Nephron progenitor cell (in vitro differentiated cells): ENCODE measurements at regions not wholly inside any gene's neighbourhood (a gene's known extent, or its start where the extent isn't known, plus 50 kb on each side); places are given as distances from the start of the nearest gene placed in this dataset.
A peak's percentile ranks its signal among the peaks of the same experiment; 100 is the strongest.

Experiments
- DNase-seq: peaks from one replicate; pipeline ENCODE4 v3.0.0; 2021
- H3K27ac Mint-ChIP-seq: 2 replicates; pipeline ENCODE4 v1.8.0; 2021; ENCODE audit warnings: mild to moderate bottlenecking, moderate library complexity, mixed read lengths
- H3K27me3 Mint-ChIP-seq: 2 replicates; pipeline ENCODE4 v1.8.0; 2021; ENCODE audit warnings: mild to moderate bottlenecking, low read depth, mixed read lengths; ENCODE audit not compliant: poor library complexity
- H3K36me3 Mint-ChIP-seq: 2 replicates; pipeline ENCODE4 v1.8.0; 2021; ENCODE audit warnings: low read depth, mixed read lengths
- H3K4me1 Mint-ChIP-seq: 2 replicates; pipeline ENCODE4 v1.8.0; 2021; ENCODE audit warnings: mixed read lengths
- H3K4me3 Mint-ChIP-seq: 2 replicates; pipeline ENCODE4 v1.8.0; 2021; ENCODE audit warnings: mild to moderate bottlenecking, moderate library complexity, mixed read lengths
- H3K9me3 Mint-ChIP-seq: 2 replicates; pipeline ENCODE4 v1.8.0; 2021; ENCODE audit warnings: mild to moderate bottlenecking, moderate library complexity, mixed read lengths
- TF ChIP-seq, protein P1 (sequence below): fragments of 200-600 bp; sonication (generic); IDR thresholded peaks from 2 replicates; pipeline ENCODE4 v1.5.0; 2021; ENCODE audit warnings: antibody characterized with exemption

DNA sequence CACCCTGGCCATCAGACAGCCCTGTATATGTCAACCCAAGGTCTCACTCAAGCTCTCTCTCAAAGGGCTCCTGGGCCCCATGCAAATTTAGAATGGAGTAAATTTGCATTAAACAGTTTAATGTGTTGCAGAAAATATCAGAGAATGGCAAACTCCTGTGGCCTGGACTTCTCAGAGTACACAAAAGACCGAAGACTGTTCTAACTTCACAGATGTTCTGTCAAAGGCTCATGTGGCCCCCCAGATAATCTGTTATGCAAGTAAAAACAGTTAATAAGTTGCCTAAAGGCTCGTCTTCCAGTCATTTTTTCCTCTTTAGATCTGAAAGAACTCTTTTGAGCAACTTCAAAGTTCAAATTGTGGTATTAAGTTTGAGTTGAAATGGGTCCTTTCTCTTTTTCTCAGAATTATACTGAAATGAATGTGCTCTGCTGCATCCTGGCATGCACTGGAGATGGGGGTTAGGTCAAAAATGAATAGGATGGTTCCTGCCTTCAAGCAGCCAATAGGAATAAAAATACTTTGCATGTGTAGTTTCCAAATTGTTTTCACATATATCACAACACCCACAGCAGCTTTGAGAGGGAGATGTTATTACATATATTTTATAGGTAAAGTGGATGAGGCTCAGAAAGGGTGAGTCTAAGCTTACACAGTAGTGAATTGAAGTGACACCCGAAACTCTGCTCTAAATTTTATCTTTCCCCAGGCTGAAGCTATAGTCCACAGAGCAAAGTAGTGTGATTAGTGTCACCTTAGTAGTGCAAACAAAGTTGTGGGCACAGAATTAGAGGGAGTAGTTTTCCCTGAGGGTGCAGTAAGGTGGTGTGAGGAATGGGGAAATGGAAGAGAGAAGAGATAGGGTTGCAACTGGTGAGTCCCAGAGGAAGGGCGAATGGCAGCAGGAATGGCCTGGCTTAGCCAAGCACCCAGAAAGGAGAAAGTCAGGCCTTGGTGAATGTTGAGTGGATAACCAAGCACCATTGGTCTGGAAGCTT is 205.0 kb upstream of the RFC3 start:
- peaks cover 37% of the 10 kb centered on the region for H3K4me1 Mint-ChIP-seq
- no peak for DNase-seq
- peak overlapping the region; percentile 13 for H3K27ac Mint-ChIP-seq
- no peak overlapping the region for H3K4me3 Mint-ChIP-seq
- peaks cover 12% of the 10 kb centered on the region for H3K27me3 Mint-ChIP-seq
- no peaks in the 10 kb centered on the region for H3K36me3 Mint-ChIP-seq
- H3K9me3 Mint-ChIP-seq = peaks cover 14% of the 10 kb centered on the region
- TF ChIP-seq, protein P1, sequence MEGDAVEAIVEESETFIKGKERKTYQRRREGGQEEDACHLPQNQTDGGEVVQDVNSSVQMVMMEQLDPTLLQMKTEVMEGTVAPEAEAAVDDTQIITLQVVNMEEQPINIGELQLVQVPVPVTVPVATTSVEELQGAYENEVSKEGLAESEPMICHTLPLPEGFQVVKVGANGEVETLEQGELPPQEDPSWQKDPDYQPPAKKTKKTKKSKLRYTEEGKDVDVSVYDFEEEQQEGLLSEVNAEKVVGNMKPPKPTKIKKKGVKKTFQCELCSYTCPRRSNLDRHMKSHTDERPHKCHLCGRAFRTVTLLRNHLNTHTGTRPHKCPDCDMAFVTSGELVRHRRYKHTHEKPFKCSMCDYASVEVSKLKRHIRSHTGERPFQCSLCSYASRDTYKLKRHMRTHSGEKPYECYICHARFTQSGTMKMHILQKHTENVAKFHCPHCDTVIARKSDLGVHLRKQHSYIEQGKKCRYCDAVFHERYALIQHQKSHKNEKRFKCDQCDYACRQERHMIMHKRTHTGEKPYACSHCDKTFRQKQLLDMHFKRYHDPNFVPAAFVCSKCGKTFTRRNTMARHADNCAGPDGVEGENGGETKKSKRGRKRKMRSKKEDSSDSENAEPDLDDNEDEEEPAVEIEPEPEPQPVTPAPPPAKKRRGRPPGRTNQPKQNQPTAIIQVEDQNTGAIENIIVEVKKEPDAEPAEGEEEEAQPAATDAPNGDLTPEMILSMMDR = no peak

DNA sequence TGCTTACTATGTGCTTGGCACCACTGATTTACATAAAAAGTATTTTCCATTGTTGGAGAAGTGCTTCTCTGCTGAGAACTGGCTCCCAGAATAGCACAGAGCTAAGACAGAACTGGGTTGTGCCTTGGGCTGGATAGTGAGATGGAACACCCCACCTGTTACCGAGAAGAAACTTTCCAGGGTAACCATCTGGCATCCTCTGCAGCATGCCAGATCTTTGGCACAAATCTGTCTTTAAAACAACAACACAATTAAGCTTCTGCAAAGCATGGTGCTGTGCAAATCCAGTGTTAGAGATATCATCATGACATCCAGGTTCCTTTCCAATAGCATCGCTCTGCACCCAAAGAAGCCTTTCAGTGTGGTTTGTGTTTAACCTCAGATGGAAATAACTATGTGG is 202.5 kb upstream of the RFC3 start:
- Mint-ChIP-seq H3K36me3 (no peaks in the 10 kb centered on the region), H3K4me1 (peaks cover 30% of the 10 kb centered on the region), H3K27me3 (peaks cover 8% of the 10 kb centered on the region), H3K4me3 (no peak overlapping the region), H3K27ac (no peak overlapping the region), H3K9me3 (peaks cover 8% of the 10 kb centered on the region)
- DNase-seq = no peak
- TF ChIP-seq, protein P1 = no peak

DNA sequence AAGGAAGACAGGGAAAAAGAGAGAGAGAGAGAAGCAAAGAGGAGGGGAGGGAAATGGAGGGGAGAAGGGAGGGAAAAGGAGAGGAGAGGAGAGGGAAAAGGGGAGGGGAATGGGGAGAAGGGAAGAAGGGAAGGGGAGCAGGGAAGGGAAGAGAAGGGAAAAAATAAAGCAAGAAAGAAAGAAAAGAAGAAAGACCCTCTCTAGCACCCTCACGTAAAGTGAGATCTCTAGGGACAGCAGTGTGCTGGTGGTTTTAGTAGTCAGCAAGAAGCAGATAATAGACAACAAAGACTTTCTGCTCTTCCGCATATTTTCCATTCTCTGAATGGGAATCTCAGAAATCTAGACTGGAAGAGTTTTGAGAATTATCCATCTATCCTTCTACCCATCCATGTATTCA is 201.8 kb upstream of the RFC3 start:
- TF ChIP-seq, protein P1 = no peak
- Mint-ChIP-seq H3K27me3 (peaks cover 8% of the 10 kb centered on the region), H3K36me3 (no peaks in the 10 kb centered on the region), H3K9me3 (peaks cover 2% of the 10 kb centered on the region), H3K27ac (no peak overlapping the region), H3K4me1 (peaks cover 23% of the 10 kb centered on the region), H3K4me3 (no peak overlapping the region)
- DNase-seq = no peak

DNA sequence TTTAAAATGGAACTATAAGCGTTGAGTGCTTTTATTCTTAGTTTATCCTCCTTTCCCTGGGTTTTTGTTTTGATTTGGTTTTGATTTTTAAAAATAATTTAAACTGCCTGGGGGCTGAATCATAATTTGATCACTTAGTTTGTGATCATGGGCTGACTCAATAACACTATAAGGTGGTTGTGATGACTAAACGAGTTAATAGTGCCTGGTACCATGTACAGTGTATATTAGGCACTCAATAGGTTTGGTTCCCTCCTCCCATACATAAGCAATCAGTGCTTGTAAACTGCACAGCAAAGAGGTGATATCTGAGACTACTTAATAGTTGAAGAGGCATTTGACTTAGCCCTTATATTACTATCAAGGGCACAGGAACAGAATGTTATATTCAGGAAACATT is 200.9 kb upstream of the RFC3 start:
- H3K36me3 Mint-ChIP-seq = no peaks in the 10 kb centered on the region
- no peaks in the 10 kb centered on the region for H3K9me3 Mint-ChIP-seq
- peaks cover 16% of the 10 kb centered on the region for H3K4me1 Mint-ChIP-seq
- H3K27me3 Mint-ChIP-seq = peaks cover 8% of the 10 kb centered on the region
- no peak overlapping the region for H3K4me3 Mint-ChIP-seq
- DNase-seq = no peak
- no peak overlapping the region for H3K27ac Mint-ChIP-seq
- TF ChIP-seq, protein P1 = no peak

DNA sequence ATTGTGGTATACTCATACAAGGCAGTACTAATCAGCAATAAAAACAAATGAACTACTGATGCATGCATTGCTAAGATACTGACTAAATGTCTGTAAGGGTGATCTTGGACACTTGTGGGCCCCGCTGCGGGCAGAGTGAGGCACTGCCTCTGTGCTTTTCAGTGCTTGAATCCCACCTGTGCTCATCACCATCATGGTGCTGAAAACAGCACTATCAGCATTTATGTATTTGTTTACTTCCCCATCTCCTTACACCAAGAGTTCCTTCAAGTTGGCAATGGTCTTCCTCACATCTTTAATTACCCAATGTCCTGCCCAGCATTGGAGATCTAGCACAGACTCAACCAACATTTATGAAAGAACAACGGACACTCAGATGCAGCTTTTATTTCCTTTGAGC is 193.7 kb upstream of the RFC3 start:
- no peaks in the 10 kb centered on the region for H3K36me3 Mint-ChIP-seq
- peaks cover 7% of the 10 kb centered on the region for H3K4me1 Mint-ChIP-seq
- H3K27me3 Mint-ChIP-seq = no peaks in the 10 kb centered on the region
- no peak overlapping the region for H3K4me3 Mint-ChIP-seq
- no peak overlapping the region for H3K27ac Mint-ChIP-seq
- DNase-seq = no peak
- H3K9me3 Mint-ChIP-seq = no peaks in the 10 kb centered on the region
- TF ChIP-seq, protein P1 = no peak

DNA sequence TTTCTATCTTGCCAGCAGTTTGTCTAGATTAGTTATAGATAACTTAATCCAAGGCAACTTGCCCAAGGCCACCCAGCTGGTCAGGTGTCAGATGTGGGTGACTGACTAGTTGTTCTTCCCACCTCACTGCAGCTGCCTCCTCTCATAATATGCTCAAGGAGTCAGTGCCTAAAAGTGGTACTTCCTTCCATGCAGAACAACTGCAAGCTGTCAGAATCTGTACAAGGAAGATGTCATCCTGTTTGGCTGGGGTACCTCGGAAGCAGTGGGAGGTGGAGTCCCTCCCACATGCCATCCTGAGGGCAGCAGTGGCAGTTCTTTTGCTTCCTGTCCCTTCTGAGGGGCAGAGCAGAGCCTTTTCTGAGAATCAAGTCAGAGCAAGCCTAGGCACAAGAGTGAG is 193.2 kb upstream of the RFC3 start:
- H3K9me3 Mint-ChIP-seq = no peaks in the 10 kb centered on the region
- H3K36me3 Mint-ChIP-seq = no peaks in the 10 kb centered on the region
- TF ChIP-seq, protein P1 = no peak
- no peaks in the 10 kb centered on the region for H3K27me3 Mint-ChIP-seq
- H3K4me1 Mint-ChIP-seq = peaks cover 7% of the 10 kb centered on the region
- H3K4me3 Mint-ChIP-seq = no peak overlapping the region
- H3K27ac Mint-ChIP-seq = no peak overlapping the region
- no peak for DNase-seq
